Endothelial cell of umbilical vein (primary cell): ENCODE measurements at regions not wholly inside any gene's neighbourhood (a gene's known extent, or its start where the extent isn't known, plus 50 kb on each side); places are given as distances from the start of the nearest gene placed in this dataset.

Source experiments
- BruUV-seq: library from RNA; stranded (reverse); fragments of 400-500 nt; replicated peaks from 2 replicates; lab custom pipeline; 2021; lab: Mats Ljungman, UMichigan
- CTCF ChIA-PET: fragments of 300-600, 350-600 bp; sonication (Branson Sonifier 250); formaldehyde crosslinking; loops from one replicate; lab custom pipeline; 2021; ENCODE audit warnings: antibody characterized with exemption, inconsistent platforms; lab: Charles Lee
- POLR2A ChIA-PET: fragments of 300-600, 350-600 bp; sonication (Branson Sonifier 250); formaldehyde crosslinking; loops from one replicate; lab custom pipeline; 2021; ENCODE audit warnings: antibody characterized with exemption, inconsistent platforms; lab: Charles Lee
- DNase-seq: peaks from one replicate; pipeline ENCODE4 v3.0.0-alpha.2; 2011; ENCODE audit warnings: low read depth, low spot score
- FAIRE-seq: peaks from 2 replicates; lab custom pipeline; 2011; peaks lifted over from hg19 to GRCh38; lab: Jason Lieb, UNC
- H2AFZ ChIP-seq: 2 replicates; pipeline ENCODE4 v1.6.0; 2012; ENCODE audit warnings: low read depth, low read length, control low read depth, inconsistent platforms
- H3K27ac ChIP-seq: 2 replicates; pipeline ENCODE4 v1.5.1; 2011; ENCODE audit warnings: low read depth, mild to moderate bottlenecking, control low read depth, low read length, moderate library complexity; ENCODE audit not compliant: insufficient read depth
- H3K27me3 ChIP-seq, 2 experiments: 2 replicates each; pipeline versions ENCODE4 v1.6.0 to v1.6.1; 2011; ENCODE audit warnings: low read length in 2 of 2, mixed read lengths in 1 of 2; ENCODE audit not compliant: control insufficient read depth in 2 of 2, insufficient read depth in 2 of 2
- H3K36me3 ChIP-seq, 2 experiments: 2 replicates in 1 of 2; 3 replicates in 1 of 2; pipeline ENCODE4 v1.5.1; 2011; ENCODE audit warnings: low read length in 2 of 2, mild to moderate bottlenecking in 1 of 2, moderate library complexity in 1 of 2; ENCODE audit not compliant: control insufficient read depth in 2 of 2, insufficient read depth in 2 of 2; ENCODE audit errors: extremely low read depth in 1 of 2
- H3K4me1 ChIP-seq: 3 replicates; pipeline ENCODE4 v1.5.1; 2011; ENCODE audit warnings: mild to moderate bottlenecking, low read length; ENCODE audit not compliant: control insufficient read depth, insufficient read depth; ENCODE audit errors: extremely low read depth
- H3K4me2 ChIP-seq: 2 replicates; pipeline ENCODE4 v1.6.1; 2011; ENCODE audit warnings: low read length, control low read depth, mixed read lengths; ENCODE audit not compliant: insufficient read depth
- H3K4me3 ChIP-seq, 3 experiments: fragments of 200-600 bp in 1 of 3; sonication (generic), shearing (Covaris generic) in 1 of 3; replicated peaks in 1 of 3; 2 replicates each; pipeline ENCODE4 v1.5.1; 2011 to 2016; ENCODE audit warnings: control low read depth in 3 of 3, low read length in 3 of 3, mild to moderate bottlenecking in 2 of 3, inconsistent platforms in 1 of 3, low read depth in 1 of 3, moderate library complexity in 1 of 3; ENCODE audit not compliant: insufficient read depth in 1 of 3
- H3K79me2 ChIP-seq: 2 replicates; pipeline ENCODE4 v1.6.0; 2012; ENCODE audit warnings: low read length, inconsistent platforms; ENCODE audit not compliant: control insufficient read depth, insufficient read depth
- H3K9ac ChIP-seq: replicated peaks from 2 replicates; pipeline ENCODE3; 2011; ENCODE audit warnings: low read length, control low read depth; ENCODE audit not compliant: insufficient read depth; ENCODE audit errors: extremely low read depth
- H3K9me1 ChIP-seq: replicated peaks from 3 replicates; pipeline ENCODE4 v1.6.0; 2011; ENCODE audit warnings: mild to moderate bottlenecking, low read length; ENCODE audit not compliant: control insufficient read depth, insufficient read depth; ENCODE audit errors: extremely low read depth
- H3K9me3 ChIP-seq: replicated peaks from 2 replicates; pipeline ENCODE4 v1.5.1; 2012; ENCODE audit warnings: low read length, inconsistent platforms; ENCODE audit not compliant: control insufficient read depth, insufficient read depth
- H4K20me1 ChIP-seq: replicated peaks from 2 replicates; pipeline ENCODE3; 2011; ENCODE audit warnings: mild to moderate bottlenecking, low read length; ENCODE audit not compliant: control insufficient read depth, insufficient read depth; ENCODE audit errors: extremely low read depth
- EZH2 ChIP-seq: IDR thresholded peaks from 2 replicates; pipeline ENCODE4 v1.6.1; 2012; ENCODE audit warnings: borderline replicate concordance, low read depth, mild to moderate bottlenecking, moderate library complexity, low read length, inconsistent platforms; ENCODE audit not compliant: severe bottlenecking
- FOS ChIP-seq: IDR thresholded peaks from 2 replicates; pipeline ENCODE4 v1.6.1; 2011; ENCODE audit warnings: mild to moderate bottlenecking, low read length, moderate library complexity, borderline replicate concordance; ENCODE audit not compliant: insufficient read depth
- GATA2 ChIP-seq: IDR thresholded peaks from 2 replicates; pipeline ENCODE4 v1.7.0; 2011; ENCODE audit warnings: low read depth, mild to moderate bottlenecking, moderate library complexity, mixed read lengths, low read length; ENCODE audit not compliant: insufficient read length, insufficient read depth
- JUN ChIP-seq: IDR thresholded peaks from 2 replicates; pipeline ENCODE4 v1.6.1; 2011; ENCODE audit warnings: borderline replicate concordance, low read depth; ENCODE audit not compliant: insufficient read length, insufficient read depth
- POLR2A ChIP-seq: IDR thresholded peaks from 2 replicates; pipeline ENCODE4 v1.6.1; 2012; ENCODE audit warnings: low read depth, mild to moderate bottlenecking, control low read depth, low read length
- POLR2AphosphoS5 ChIP-seq: IDR thresholded peaks from 2 replicates; pipeline ENCODE4 v1.6.1; 2012; ENCODE audit warnings: low read depth, mild to moderate bottlenecking, control low read depth, low read length, moderate library complexity; ENCODE audit not compliant: insufficient read depth
- dilution Hi-C: fragments of 300-500 bp; cut with MboI; formaldehyde crosslinking; loops from one replicate; pipeline ENCODE4 v1.15.0; 2019; ENCODE audit warnings: low sequenced_read_pairs; ENCODE audit not compliant: extremely low pct_ligation_motif_present
- intact Hi-C: fragments of 100-400 bp; cut with micrococcal nuclease; formaldehyde crosslinking; loops from one replicate; pipeline ENCODE4 v1.10.0; 2022
- TF ChIP-seq, protein P1 (sequence below), 2 donors: IDR thresholded peaks; 1 replicate in 1 of 2; 2 replicates in 1 of 2; pipeline ENCODE4 v1.5.1; 2011; ENCODE audit warnings: low read length in 2 of 2, mild to moderate bottlenecking in 2 of 2, moderate library complexity in 2 of 2, control low read depth in 1 of 2, inconsistent platforms in 1 of 2, low read depth in 1 of 2; ENCODE audit not compliant: insufficient read depth in 1 of 2; ENCODE audit errors: extremely low read depth in 1 of 2
- TF ChIP-seq, protein P2 (sequence below): IDR thresholded peaks from 2 replicates; pipeline ENCODE4 v1.6.1; 2011; ENCODE audit not compliant: insufficient read depth, insufficient read length

- H3K9ac ChIP-seq = no peak overlapping the region
- FAIRE-seq = no peak
- no peak overlapping the region for H3K27ac ChIP-seq
- ChIA-PET POLR2A (no interaction called here), CTCF (interaction anchor here (1.5 to 3.2 kb wide), 2 partner anchors 10 to 15 kb away, joined by 4 to 12 read pairs; no protein-coding TSS in a partner anchor)
- intact Hi-C loops (no loop called here), dilution Hi-C loops (no loop called here)
- H3K79me2 ChIP-seq = no peaks in the 10 kb centered on the region
- no peak for DNase-seq
- no peaks in the 10 kb centered on the region for H3K36me3 ChIP-seq
- no TSS peak for BruUV-seq
- peaks cover 15 to 18% of the 10 kb centered on the region in 2 experiments for H3K27me3 ChIP-seq
- H3K4me1 ChIP-seq = no peaks in the 10 kb centered on the region
- H4K20me1 ChIP-seq = no peaks in the 10 kb centered on the region
- H3K9me3 ChIP-seq = no peaks in the 10 kb centered on the region
- TF ChIP-seq, protein P1, sequence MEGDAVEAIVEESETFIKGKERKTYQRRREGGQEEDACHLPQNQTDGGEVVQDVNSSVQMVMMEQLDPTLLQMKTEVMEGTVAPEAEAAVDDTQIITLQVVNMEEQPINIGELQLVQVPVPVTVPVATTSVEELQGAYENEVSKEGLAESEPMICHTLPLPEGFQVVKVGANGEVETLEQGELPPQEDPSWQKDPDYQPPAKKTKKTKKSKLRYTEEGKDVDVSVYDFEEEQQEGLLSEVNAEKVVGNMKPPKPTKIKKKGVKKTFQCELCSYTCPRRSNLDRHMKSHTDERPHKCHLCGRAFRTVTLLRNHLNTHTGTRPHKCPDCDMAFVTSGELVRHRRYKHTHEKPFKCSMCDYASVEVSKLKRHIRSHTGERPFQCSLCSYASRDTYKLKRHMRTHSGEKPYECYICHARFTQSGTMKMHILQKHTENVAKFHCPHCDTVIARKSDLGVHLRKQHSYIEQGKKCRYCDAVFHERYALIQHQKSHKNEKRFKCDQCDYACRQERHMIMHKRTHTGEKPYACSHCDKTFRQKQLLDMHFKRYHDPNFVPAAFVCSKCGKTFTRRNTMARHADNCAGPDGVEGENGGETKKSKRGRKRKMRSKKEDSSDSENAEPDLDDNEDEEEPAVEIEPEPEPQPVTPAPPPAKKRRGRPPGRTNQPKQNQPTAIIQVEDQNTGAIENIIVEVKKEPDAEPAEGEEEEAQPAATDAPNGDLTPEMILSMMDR (IDR thresholded peaks at IDR 0.05; ENCODE audit: extremely low read depth in 1 of 2, insufficient read depth in 1 of 2, low read depth in 1 of 2, low read length in 2 of 2) = no peak
- TF ChIP-seq JUN (no peak), POLR2A (no peak), FOS (no peak), POLR2AphosphoS5 (no peak), GATA2 (no peak)
- H3K4me2 ChIP-seq = no peak overlapping the region
- no peak overlapping the region for H3K4me3 ChIP-seq
- no peaks in the 10 kb centered on the region for H3K9me1 ChIP-seq
- H2AFZ ChIP-seq = no peak overlapping the region
Measured at GRCh38 chr9:97753364-97753763, 56.2 kb upstream of the XPA start.

DNA sequence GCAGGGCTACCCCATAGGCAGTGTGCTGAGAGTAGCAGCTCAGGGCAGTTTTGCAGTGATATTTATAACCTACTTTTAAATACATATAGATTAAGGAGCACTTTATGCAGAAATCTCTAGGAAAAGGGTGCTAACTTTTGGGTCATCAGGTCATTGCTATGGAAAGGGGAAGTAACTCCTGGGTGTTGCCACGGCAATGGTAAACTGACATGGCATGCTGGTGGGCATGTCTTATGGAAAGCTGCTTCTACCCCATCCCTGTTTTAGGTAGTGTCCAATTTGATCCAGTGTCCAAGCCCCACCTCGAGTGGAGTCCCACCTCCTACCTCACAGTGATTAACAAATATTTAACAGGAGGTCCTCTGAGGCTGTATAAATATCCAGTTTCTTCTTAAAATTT is 56.8 kb upstream of the XPA start:
- no peaks in the 10 kb centered on the region for H3K9me1 ChIP-seq
- POLR2A ChIA-PET = no interaction called here
- H3K9me3 ChIP-seq = no peaks in the 10 kb centered on the region
- FAIRE-seq (no peak), DNase-seq (no peak)
- no peaks in the 10 kb centered on the region for H3K79me2 ChIP-seq
- H3K4me2 ChIP-seq = no peak overlapping the region
- H2AFZ ChIP-seq = no peak overlapping the region
- no peak for TF ChIP-seq EZH2
- TF ChIP-seq POLR2A = no peak
- TF ChIP-seq POLR2AphosphoS5 = no peak
- TF ChIP-seq, protein P2, sequence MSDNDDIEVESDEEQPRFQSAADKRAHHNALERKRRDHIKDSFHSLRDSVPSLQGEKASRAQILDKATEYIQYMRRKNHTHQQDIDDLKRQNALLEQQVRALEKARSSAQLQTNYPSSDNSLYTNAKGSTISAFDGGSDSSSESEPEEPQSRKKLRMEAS = no peak
- no peak for TF ChIP-seq FOS
- H3K4me3 ChIP-seq = no peak overlapping the region
- H3K27ac ChIP-seq = no peak overlapping the region
- intact Hi-C loops (no loop called here), dilution Hi-C loops (no loop called here)
- H3K4me1 ChIP-seq = no peaks in the 10 kb centered on the region
- BruUV-seq = no TSS peak
- peaks cover 13 to 18% of the 10 kb centered on the region in 2 experiments for H3K27me3 ChIP-seq
- no peaks in the 10 kb centered on the region for H4K20me1 ChIP-seq
- no peaks in the 10 kb centered on the region for H3K36me3 ChIP-seq
- no peak overlapping the region for H3K9ac ChIP-seq
- CTCF ChIA-PET = interaction anchor here (1.5 to 3.2 kb wide), 2 partner anchors 9 to 15 kb away, joined by 4 to 12 read pairs; no protein-coding TSS in a partner anchor
